ENCODE measurements at regions not wholly inside any gene's neighbourhood (a gene's known extent, or its start where the extent isn't known, plus 50 kb on each side); places are given as distances from the start of the nearest gene placed in this dataset.

DNA sequence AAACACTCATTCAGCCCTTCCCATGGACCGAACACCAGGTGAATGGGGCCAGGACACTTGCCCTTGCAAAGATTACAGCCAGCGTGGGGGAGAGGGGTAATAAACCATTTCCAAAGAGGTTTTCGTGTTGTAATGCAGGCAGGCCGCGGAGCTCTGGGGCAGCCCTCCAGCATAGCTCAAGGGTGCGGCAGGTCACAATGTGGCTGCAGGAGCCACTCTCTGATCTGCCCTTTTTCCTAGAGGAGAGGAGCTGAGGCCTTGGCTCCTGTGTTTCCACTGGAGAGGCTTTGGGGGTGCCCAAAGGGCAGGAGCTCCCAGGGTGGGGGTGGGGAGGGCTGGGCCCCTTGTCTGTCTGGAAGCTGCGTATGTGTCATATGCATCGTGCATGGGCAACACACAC lies 134.2 kb upstream of the NECTIN1 start:
- no peak for TF ChIP-seq CTCF (IDR thresholded peaks at IDR 0.05; ENCODE audit: poor library complexity, severe bottlenecking)
- TF ChIP-seq POLR2AphosphoS5 (IDR thresholded peaks at IDR 0.05): no peak
- TF ChIP-seq EZH2 (IDR thresholded peaks at IDR 0.05; ENCODE audit: borderline replicate concordance, insufficient read depth, low read length, poor library complexity, severe bottlenecking): no peak
- TF ChIP-seq EP300 (conservative IDR thresholded peaks at IDR 0.05; ENCODE audit: poor library complexity, severe bottlenecking): no peak
- no peak for TF ChIP-seq MXI1 (conservative IDR thresholded peaks at IDR 0.05; ENCODE audit: poor library complexity, severe bottlenecking)
- TF ChIP-seq REST (IDR thresholded peaks at IDR 0.05; ENCODE audit: borderline replicate concordance): no peak
- no peak for TF ChIP-seq RAD21 (conservative IDR thresholded peaks at IDR 0.05)
- no peak for TF ChIP-seq TAF1 (IDR thresholded peaks at IDR 0.05; ENCODE audit: low read depth)
- TF ChIP-seq SMC3 (conservative IDR thresholded peaks at IDR 0.05; ENCODE audit: poor library complexity): no peak
